ENCODE measurements at regions not wholly inside any gene's neighbourhood (a gene's known extent, or its start where the extent isn't known, plus 50 kb on each side); places are given as distances from the start of the nearest gene placed in this dataset.
A peak's percentile ranks its signal among the peaks of the same experiment; 100 is the strongest.

DNA sequence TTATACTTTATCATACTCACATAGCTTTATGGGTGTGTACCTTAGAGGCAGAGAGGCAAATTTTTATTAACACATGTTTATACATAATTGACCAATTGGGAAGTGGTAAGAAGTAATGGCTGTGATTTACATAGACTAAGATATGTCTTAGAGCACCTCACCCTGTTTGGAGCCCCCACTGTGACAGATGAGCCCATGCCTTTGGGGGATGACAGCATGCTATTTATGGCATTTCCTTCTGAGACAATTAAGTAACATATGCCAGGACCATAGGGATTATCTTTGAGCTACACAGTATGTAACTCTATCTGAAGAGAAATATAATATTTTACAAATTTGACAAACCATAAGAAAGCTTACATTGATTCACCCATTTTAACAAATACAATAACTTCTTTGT is 1655.3 kb upstream of the ACVR2A start:
- H3K4me1 ChIP-seq = no peaks in the 10 kb centered on the region
- DNase-seq (no peak), ATAC-seq (no peak)
- intact Hi-C loops (cut with DNase I) = no loop called here
- TF ChIP-seq, protein P1, sequence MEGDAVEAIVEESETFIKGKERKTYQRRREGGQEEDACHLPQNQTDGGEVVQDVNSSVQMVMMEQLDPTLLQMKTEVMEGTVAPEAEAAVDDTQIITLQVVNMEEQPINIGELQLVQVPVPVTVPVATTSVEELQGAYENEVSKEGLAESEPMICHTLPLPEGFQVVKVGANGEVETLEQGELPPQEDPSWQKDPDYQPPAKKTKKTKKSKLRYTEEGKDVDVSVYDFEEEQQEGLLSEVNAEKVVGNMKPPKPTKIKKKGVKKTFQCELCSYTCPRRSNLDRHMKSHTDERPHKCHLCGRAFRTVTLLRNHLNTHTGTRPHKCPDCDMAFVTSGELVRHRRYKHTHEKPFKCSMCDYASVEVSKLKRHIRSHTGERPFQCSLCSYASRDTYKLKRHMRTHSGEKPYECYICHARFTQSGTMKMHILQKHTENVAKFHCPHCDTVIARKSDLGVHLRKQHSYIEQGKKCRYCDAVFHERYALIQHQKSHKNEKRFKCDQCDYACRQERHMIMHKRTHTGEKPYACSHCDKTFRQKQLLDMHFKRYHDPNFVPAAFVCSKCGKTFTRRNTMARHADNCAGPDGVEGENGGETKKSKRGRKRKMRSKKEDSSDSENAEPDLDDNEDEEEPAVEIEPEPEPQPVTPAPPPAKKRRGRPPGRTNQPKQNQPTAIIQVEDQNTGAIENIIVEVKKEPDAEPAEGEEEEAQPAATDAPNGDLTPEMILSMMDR (IDR thresholded peaks at IDR 0.05) = no peak
- H3K27me3 ChIP-seq = no peaks in the 10 kb centered on the region
- H3K9me3 ChIP-seq = no peaks in the 10 kb centered on the region
- no peak overlapping the region for H3K4me3 ChIP-seq
- H3K27ac ChIP-seq = no peak overlapping the region
- no peaks in the 10 kb centered on the region for H3K36me3 ChIP-seq

DNA sequence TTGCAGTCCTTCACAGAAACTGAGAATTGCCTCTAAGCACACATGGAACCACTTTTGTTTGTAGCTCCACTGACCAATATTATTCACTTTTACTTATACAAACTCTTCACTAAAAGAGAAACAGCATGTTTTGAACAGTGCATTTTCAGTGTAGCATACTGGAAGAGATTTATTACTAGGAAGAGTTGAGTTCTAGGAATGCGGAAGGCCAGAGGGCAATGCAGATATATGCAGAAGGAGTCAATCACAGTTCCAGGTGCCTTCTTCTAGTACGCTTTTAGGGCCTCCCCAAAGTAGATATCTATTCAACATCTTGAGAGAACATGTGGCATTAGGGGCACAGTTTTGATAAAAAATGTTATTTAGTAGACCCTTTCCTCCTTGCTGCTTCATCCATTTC is 1654.0 kb upstream of the ZEB2 start:
- Histone ChIP-seq H3K9me3 (peaks cover 0 to 26% of the 10 kb centered on the region in 2 donors), H3K27me3 (no peaks in the 10 kb centered on the region), H3K4me3 (no peak overlapping the region), H3K4me1 (no peaks in the 10 kb centered on the region), H3K36me3 (no peaks in the 10 kb centered on the region), H3K27ac (no peak overlapping the region)
- ATAC-seq (no peak), DNase-seq (no peak)
- intact Hi-C loops (cut with DNase I) = no loop called here
- TF ChIP-seq, protein P1 (IDR thresholded peaks at IDR 0.05) = no peak

DNA sequence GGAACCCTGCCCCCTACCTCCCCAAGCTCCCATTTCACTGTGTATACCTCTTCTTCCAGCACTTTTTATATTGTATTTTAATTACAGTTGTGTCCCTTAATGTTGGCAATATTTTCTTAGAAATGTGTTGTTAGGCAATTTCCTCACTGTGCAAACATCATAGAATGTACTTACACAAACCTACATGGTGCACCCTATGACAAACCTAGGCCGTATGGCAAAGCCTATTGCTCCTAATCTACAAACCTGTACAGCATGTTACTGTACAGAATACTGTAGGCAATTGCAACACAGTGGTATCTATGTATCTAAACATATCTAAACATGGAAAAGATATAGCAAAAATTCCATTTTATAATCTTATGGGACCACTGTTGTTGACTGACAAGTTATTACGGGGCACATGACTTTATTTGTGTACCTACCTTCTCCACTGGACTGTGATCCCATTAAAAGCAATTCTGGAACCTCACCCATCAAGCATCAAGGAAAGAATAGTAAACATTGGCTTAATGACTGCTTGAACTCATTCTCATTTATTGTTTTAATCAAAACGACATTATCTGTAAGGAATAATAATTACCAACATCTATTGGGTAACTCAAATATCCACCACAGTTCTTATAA is 1641.5 kb upstream of the ZEB2 start:
- no peak overlapping the region for H3K4me3 ChIP-seq
- H3K27me3 ChIP-seq = no peaks in the 10 kb centered on the region
- no peaks in the 10 kb centered on the region for H3K4me1 ChIP-seq
- no peaks in the 10 kb centered on the region for H3K9me3 ChIP-seq
- no peak for DNase-seq
- intact Hi-C loops (cut with DNase I) = no loop called here
- no peak for ATAC-seq
- H3K27ac ChIP-seq = no peak overlapping the region
- TF ChIP-seq, protein P1 (IDR thresholded peaks at IDR 0.05) = no peak
- H3K36me3 ChIP-seq = no peaks in the 10 kb centered on the region

DNA sequence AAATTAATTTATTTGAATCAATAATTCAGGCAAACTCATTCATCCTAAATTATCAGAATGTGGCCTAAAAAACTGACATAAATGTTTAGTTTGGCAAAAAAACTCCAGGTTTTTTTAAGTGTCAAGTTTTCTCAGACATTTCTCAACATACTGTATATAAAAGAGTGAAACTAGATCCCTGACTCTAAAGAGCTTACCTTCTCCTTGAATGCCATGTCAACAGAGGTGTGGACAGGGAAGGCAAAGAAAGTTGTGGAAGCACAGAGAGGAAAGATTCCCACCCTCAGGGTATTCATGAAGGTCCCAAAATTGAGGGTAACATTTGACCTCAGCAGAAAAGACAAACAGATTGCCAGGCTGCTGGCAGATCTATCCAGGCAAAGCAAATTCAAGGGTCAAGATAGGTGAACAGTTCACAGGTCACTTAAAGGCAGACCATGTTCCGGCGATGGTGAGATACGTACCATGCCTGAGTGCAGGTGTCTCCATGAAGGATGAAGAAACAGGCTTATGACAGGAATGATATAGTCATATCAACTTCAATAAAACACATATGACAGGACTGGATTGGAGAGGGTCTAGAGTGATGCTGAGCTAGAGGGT is 1638.3 kb upstream of the ZEB2 start:
- no peaks in the 10 kb centered on the region for H3K27me3 ChIP-seq
- intact Hi-C loops (cut with DNase I) = no loop called here
- TF ChIP-seq, protein P1 (IDR thresholded peaks at IDR 0.05) = no peak
- H3K4me1 ChIP-seq = no peaks in the 10 kb centered on the region
- H3K36me3 ChIP-seq = no peaks in the 10 kb centered on the region
- no peak overlapping the region for H3K27ac ChIP-seq
- DNase-seq (peak in 1 of 4 donors; percentile 5), ATAC-seq (no peak)
- H3K4me3 ChIP-seq = no peak overlapping the region
- no peaks in the 10 kb centered on the region for H3K9me3 ChIP-seq

DNA sequence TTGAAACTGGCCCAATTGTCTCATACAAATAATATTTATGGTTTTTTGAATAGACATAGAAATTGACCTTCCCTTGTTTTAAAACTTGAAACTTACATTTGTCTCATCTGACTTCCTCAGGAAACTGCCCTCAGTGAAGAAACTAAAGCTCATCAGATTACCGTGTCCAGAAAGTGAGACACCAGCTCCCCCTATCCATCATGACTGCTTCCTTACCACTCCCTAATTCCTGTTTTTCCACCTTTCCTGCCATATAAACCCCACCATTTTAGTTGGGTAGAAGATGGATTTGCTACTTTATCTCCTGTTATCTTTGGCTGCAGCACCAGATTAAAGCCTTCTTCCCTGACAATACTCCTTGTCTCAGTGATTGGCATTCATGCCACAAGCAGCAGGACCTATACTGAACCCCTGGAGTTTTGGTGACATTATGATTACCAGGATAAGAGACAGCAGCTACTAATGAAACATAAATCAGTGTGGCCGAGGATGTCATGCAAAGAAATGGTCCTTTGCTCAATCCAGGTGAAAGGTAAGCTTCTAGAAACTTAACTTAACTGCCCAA is 1627.6 kb upstream of the ZEB2 start:
- Histone ChIP-seq H3K27me3 (no peaks in the 10 kb centered on the region), H3K27ac (no peak overlapping the region), H3K4me1 (no peaks in the 10 kb centered on the region), H3K4me3 (no peak overlapping the region), H3K36me3 (no peaks in the 10 kb centered on the region), H3K9me3 (peaks cover 0 to 2% of the 10 kb centered on the region in 2 donors)
- DNase-seq (no peak), ATAC-seq (no peak)
- TF ChIP-seq, protein P1 (IDR thresholded peaks at IDR 0.05) = no peak
- intact Hi-C loops (cut with DNase I) = no loop called here

Data from left lung (tissue), 4 donors.